ENCODE measurements at regions not wholly inside any gene's neighbourhood (a gene's known extent, or its start where the extent isn't known, plus 50 kb on each side); places are given as distances from the start of the nearest gene placed in this dataset.

GRCh38 chr9:88747768-88748167 lies 212.8 kb downstream of the NXNL2 start:
- H3K9ac ChIP-seq (ENCODE audit: insufficient read depth, low read depth, low read length), result no peak overlapping the region
- ChIA-PET CTCF (ENCODE audit: low intra/inter-chr PET ratio, low total read pairs) (no interaction called here), POLR2A (no interaction called here)
- no TSS peak for BruUV-seq (replicated peaks)
- DNase-seq (ENCODE audit: low spot score) (no peak), FAIRE-seq (no peak), ATAC-seq (no peak)
- H2AFZ ChIP-seq (ENCODE audit: low read length), result no peak overlapping the region
- intact Hi-C loops (cut with micrococcal nuclease; ENCODE audit: unreplicated experiment), result no loop called here
- no peaks in the 10 kb centered on the region for H3K4me1 ChIP-seq (ENCODE audit: insufficient read depth, low read length)
- H3K4me2 ChIP-seq (ENCODE audit: low read depth, low read length), result no peak overlapping the region
- in situ Hi-C loops (cut with HindIII; ENCODE audit: extremely low pct_ligation_motif_present, low pct_unique_long_range_greater_than_20kb), result no loop called here
- no peaks in the 10 kb centered on the region for H4K20me1 ChIP-seq (ENCODE audit: insufficient read depth, low read length)
- no peaks in the 10 kb centered on the region for H3K79me2 ChIP-seq (ENCODE audit: insufficient read depth, low read length)
- H3K9me3 ChIP-seq (ENCODE audit: low read length), result no peaks in the 10 kb centered on the region
- TF ChIP-seq ZNF20 (CRISPR knock-in tag; IDR thresholded peaks at IDR 0.05) (no peak), FOSL2 (CRISPR knock-in tag; IDR thresholded peaks at IDR 0.05) (0 out of 2 replicates have a peak, but pooled peaks have one; percentile 15)
- no peak overlapping the region for H3K27ac ChIP-seq (ENCODE audit: extremely low read length, insufficient read depth, low read length)
- no peak overlapping the region for H3K4me3 ChIP-seq (replicated peaks in 1 of 3; ENCODE audit: insufficient read depth in 1 of 3, low read depth in 2 of 3, low read length in 3 of 3)
- H3K27me3 ChIP-seq (ENCODE audit: control insufficient read depth in 1 of 2, insufficient read depth in 2 of 2, low read length in 2 of 2), result peaks cover 5 to 6% of the 10 kb centered on the region in 2 experiments; a peak in 3 of 5 replicates
- 43% methylated on average over 5 of the region's 5 CpGs for WGBS (ENCODE audit: low lambda C conversion rate)
- H3K36me3 ChIP-seq (replicated peaks in 1 of 2; ENCODE audit: control insufficient read depth in 1 of 2, insufficient read depth in 2 of 2, low read length in 2 of 2), result no peaks in the 10 kb centered on the region

GRCh38 chr9:88748566-88749261 lies 213.7 kb downstream of the NXNL2 start:
- no peak overlapping the region for H3K9ac ChIP-seq (ENCODE audit: insufficient read depth, low read depth, low read length)
- H4K20me1 ChIP-seq (ENCODE audit: insufficient read depth, low read length), result no peaks in the 10 kb centered on the region
- WGBS (ENCODE audit: low lambda C conversion rate), result 16% methylated on average over 4 of the region's 5 CpGs
- ChIA-PET CTCF (ENCODE audit: low intra/inter-chr PET ratio, low total read pairs) (no interaction called here), POLR2A (no interaction called here)
- no peaks in the 10 kb centered on the region for H3K79me2 ChIP-seq (ENCODE audit: insufficient read depth, low read length)
- no peak overlapping the region for H3K27ac ChIP-seq (ENCODE audit: extremely low read length, insufficient read depth, low read length)
- H3K4me2 ChIP-seq (ENCODE audit: low read depth, low read length), result no peak overlapping the region
- no TSS peak for BruUV-seq (replicated peaks)
- H2AFZ ChIP-seq (ENCODE audit: low read length), result no peak overlapping the region
- H3K4me1 ChIP-seq (ENCODE audit: insufficient read depth, low read length), result no peaks in the 10 kb centered on the region
- no peaks in the 10 kb centered on the region for H3K36me3 ChIP-seq (replicated peaks in 1 of 2; ENCODE audit: control insufficient read depth in 1 of 2, insufficient read depth in 2 of 2, low read length in 2 of 2)
- no peak overlapping the region for H3K4me3 ChIP-seq (replicated peaks in 1 of 3; ENCODE audit: insufficient read depth in 1 of 3, low read depth in 2 of 3, low read length in 3 of 3)
- H3K9me3 ChIP-seq (ENCODE audit: low read length), result no peaks in the 10 kb centered on the region
- intact Hi-C loops (cut with micrococcal nuclease; ENCODE audit: unreplicated experiment), result no loop called here
- DNase-seq (ENCODE audit: low spot score) (no peak), ATAC-seq (no peak; the same call in 2 of the 3 replicates), FAIRE-seq (no peak)
- in situ Hi-C loops (cut with HindIII; ENCODE audit: extremely low pct_ligation_motif_present, low pct_unique_long_range_greater_than_20kb), result no loop called here
- peaks cover 5 to 6% of the 10 kb centered on the region in 2 experiments; a peak in 3 of 5 replicates for H3K27me3 ChIP-seq (ENCODE audit: control insufficient read depth in 1 of 2, insufficient read depth in 2 of 2, low read length in 2 of 2)
- TF ChIP-seq, protein P1, sequence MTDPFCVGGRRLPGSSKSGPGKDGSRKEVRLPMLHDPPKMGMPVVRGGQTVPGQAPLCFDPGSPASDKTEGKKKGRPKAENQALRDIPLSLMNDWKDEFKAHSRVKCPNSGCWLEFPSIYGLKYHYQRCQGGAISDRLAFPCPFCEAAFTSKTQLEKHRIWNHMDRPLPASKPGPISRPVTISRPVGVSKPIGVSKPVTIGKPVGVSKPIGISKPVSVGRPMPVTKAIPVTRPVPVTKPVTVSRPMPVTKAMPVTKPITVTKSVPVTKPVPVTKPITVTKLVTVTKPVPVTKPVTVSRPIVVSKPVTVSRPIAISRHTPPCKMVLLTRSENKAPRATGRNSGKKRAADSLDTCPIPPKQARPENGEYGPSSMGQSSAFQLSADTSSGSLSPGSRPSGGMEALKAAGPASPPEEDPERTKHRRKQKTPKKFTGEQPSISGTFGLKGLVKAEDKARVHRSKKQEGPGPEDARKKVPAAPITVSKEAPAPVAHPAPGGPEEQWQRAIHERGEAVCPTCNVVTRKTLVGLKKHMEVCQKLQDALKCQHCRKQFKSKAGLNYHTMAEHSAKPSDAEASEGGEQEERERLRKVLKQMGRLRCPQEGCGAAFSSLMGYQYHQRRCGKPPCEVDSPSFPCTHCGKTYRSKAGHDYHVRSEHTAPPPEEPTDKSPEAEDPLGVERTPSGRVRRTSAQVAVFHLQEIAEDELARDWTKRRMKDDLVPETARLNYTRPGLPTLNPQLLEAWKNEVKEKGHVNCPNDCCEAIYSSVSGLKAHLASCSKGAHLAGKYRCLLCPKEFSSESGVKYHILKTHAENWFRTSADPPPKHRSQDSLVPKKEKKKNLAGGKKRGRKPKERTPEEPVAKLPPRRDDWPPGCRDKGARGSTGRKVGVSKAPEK (CRISPR knock-in tag; IDR thresholded peaks at IDR 0.05; ENCODE audit: borderline replicate concordance), result no peak
- TF ChIP-seq ADNP (CRISPR knock-in tag; IDR thresholded peaks at IDR 0.05) (no peak), CEBPG (CRISPR knock-in tag; IDR thresholded peaks at IDR 0.05) (peak; percentile 57), HNRNPUL1 (IDR thresholded peaks at IDR 0.05; ENCODE audit: low read depth, low read length) (no peak), ZNF83 (CRISPR knock-in tag; IDR thresholded peaks at IDR 0.05; ENCODE audit: borderline replicate concordance) (no peak), KDM5A (IDR thresholded peaks at IDR 0.05; ENCODE audit: borderline replicate concordance, low read length) (no peak), CEBPB (IDR thresholded peaks at IDR 0.05; ENCODE audit: borderline replicate concordance, low read depth, low read length) (peak; percentile 74; the same call in 1 of the 2 replicates), GPN1 (CRISPR knock-in tag; IDR thresholded peaks at IDR 0.05; ENCODE audit: borderline replicate concordance) (no peak), ZNF331 (CRISPR knock-in tag; IDR thresholded peaks at IDR 0.05) (no peak)
- TF ChIP-seq, protein P2, sequence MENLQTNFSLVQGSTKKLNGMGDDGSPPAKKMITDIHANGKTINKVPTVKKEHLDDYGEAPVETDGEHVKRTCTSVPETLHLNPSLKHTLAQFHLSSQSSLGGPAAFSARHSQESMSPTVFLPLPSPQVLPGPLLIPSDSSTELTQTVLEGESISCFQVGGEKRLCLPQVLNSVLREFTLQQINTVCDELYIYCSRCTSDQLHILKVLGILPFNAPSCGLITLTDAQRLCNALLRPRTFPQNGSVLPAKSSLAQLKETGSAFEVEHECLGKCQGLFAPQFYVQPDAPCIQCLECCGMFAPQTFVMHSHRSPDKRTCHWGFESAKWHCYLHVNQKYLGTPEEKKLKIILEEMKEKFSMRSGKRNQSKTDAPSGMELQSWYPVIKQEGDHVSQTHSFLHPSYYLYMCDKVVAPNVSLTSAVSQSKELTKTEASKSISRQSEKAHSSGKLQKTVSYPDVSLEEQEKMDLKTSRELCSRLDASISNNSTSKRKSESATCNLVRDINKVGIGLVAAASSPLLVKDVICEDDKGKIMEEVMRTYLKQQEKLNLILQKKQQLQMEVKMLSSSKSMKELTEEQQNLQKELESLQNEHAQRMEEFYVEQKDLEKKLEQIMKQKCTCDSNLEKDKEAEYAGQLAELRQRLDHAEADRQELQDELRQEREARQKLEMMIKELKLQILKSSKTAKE (CRISPR knock-in tag; IDR thresholded peaks at IDR 0.05; ENCODE audit: borderline replicate concordance), result no peak
- TF ChIP-seq, protein P3, sequence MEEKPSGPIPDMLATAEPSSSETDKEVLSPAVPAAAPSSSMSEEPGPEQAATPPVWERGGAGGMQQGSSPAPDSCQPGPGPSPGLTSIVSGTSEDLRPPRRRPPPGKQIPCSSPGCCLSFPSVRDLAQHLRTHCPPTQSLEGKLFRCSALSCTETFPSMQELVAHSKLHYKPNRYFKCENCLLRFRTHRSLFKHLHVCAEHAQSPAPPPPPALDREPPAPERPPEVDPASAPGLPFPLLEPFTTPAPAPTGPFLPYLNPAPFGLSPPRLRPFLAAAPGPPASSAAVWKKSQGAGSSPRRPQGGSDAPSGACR (CRISPR knock-in tag; IDR thresholded peaks at IDR 0.05), result no peak
